Testis (tissue), 2 donors: ENCODE measurements at regions not wholly inside any gene's neighbourhood (a gene's known extent, or its start where the extent isn't known, plus 50 kb on each side); places are given as distances from the start of the nearest gene placed in this dataset.

Experiments
- DNase-seq: peaks from one replicate; pipeline ENCODE4 v3.0.0-alpha.2; 2019
- H3K27ac ChIP-seq, 2 donors: fragments of 200-600 bp; sonication (generic); one replicate each; pipeline ENCODE4 v1.5.1; 2019
- H3K27me3 ChIP-seq: fragments of 200-600 bp; sonication (generic); one replicate; pipeline ENCODE4 v1.5.1; 2019
- H3K36me3 ChIP-seq: fragments of 200-600 bp; sonication (generic); one replicate; pipeline ENCODE4 v1.5.1; 2017; ENCODE audit warnings: low read depth; ENCODE audit errors: missing control alignments
- H3K4me1 ChIP-seq: fragments of 200-600 bp; sonication (generic); one replicate; pipeline ENCODE4 v1.5.1; 2019
- H3K4me3 ChIP-seq, 2 donors: fragments of 200-600 bp; sonication (generic); one replicate each; pipeline ENCODE4 v1.5.1; 2017 to 2019
- H3K9me3 ChIP-seq: fragments of 200-600 bp; sonication (generic); one replicate; pipeline ENCODE4 v1.5.1; 2017
- CTCF ChIP-seq, 3 experiments: fragments of 450-650 bp in 2 of 3; fragments of 200-600 bp in 1 of 3; sonication (generic) in 1 of 3; IDR thresholded peaks; one replicate each; pipeline ENCODE4 v1.5.1; 2016 to 2019; ENCODE audit warnings: antibody characterized with exemption in 3 of 3, mild to moderate bottlenecking in 2 of 3, moderate library complexity in 1 of 3
- POLR2A ChIP-seq: fragments of 450-650 bp; IDR thresholded peaks from one replicate; pipeline ENCODE4 v1.6.1; 2017; ENCODE audit warnings: antibody characterized with exemption, mild to moderate bottlenecking, moderate library complexity
- WGBS, 2 donors: methylation state at CpG; one replicate each; pipeline ENCODE4 v1.1.5; 2018; 5-methylcytosine and 5-hydroxymethylcytosine counted together
- intact Hi-C: fragments of 100-400 bp; cut with DNase I; formaldehyde crosslinking; loops from one replicate; pipeline ENCODE4 v1.15.1; 2023; ENCODE audit warnings: low total_unique reads

- Histone ChIP-seq H3K4me3 (no peak overlapping the region), H3K4me1 (no peaks in the 10 kb centered on the region), H3K27ac (no peak overlapping the region), H3K27me3 (no peaks in the 10 kb centered on the region), H3K36me3 (no peaks in the 10 kb centered on the region), H3K9me3 (no peaks in the 10 kb centered on the region)
- 47 to 55% methylated on average over 36 to 37 of the region's 37 CpGs for WGBS, 2 donors
- intact Hi-C loops = no loop called here
- DNase-seq = no peak
- TF ChIP-seq CTCF (IDR thresholded peaks at IDR 0.05) = no peak
- no peak for TF ChIP-seq POLR2A
Observed at GRCh38 chr12:34604631-34605509, 582.6 kb downstream of the ALG10 start.

- TF ChIP-seq POLR2A (no peak), CTCF (IDR thresholded peaks at IDR 0.05) (no peak)
- no peak overlapping the region for H3K27ac ChIP-seq
- no peaks in the 10 kb centered on the region for H3K36me3 ChIP-seq
- DNase-seq = no peak
- WGBS, 2 donors = 45 to 55% methylated on average over 12 to 15 of the region's 15 CpGs
- intact Hi-C loops = no loop called here
- H3K9me3 ChIP-seq = no peaks in the 10 kb centered on the region
- no peaks in the 10 kb centered on the region for H3K4me1 ChIP-seq
- H3K27me3 ChIP-seq = no peaks in the 10 kb centered on the region
- H3K4me3 ChIP-seq = no peak overlapping the region
Observed at GRCh38 chr12:34605510-34605887, 583.2 kb downstream of the ALG10 start.

- Histone ChIP-seq H3K9me3 (no peaks in the 10 kb centered on the region), H3K4me3 (no peak overlapping the region), H3K36me3 (no peaks in the 10 kb centered on the region), H3K27ac (no peak overlapping the region), H3K4me1 (no peaks in the 10 kb centered on the region), H3K27me3 (no peaks in the 10 kb centered on the region)
- WGBS, 2 donors = 49 to 51% methylated on average over 22 to 27 of the region's 27 CpGs
- intact Hi-C loops = no loop called here
- DNase-seq = no peak
- TF ChIP-seq CTCF (IDR thresholded peaks at IDR 0.05) (no peak), POLR2A (no peak)
Observed at GRCh38 chr12:34605955-34606748, 583.9 kb downstream of the ALG10 start.

- intact Hi-C loops = no loop called here
- Histone ChIP-seq H3K4me1 (no peaks in the 10 kb centered on the region), H3K4me3 (no peak overlapping the region), H3K27ac (no peak overlapping the region), H3K36me3 (no peaks in the 10 kb centered on the region), H3K27me3 (no peaks in the 10 kb centered on the region), H3K9me3 (no peaks in the 10 kb centered on the region)
- WGBS, 2 donors = 46 to 56% methylated on average over 23 to 24 of the region's 24 CpGs
- TF ChIP-seq POLR2A = no peak
- no peak for TF ChIP-seq CTCF (IDR thresholded peaks at IDR 0.05)
- DNase-seq = no peak
Observed at GRCh38 chr12:34606749-34607519, 584.6 kb downstream of the ALG10 start.
